Heart left ventricle (tissue), 16 donors: ENCODE measurements at regions not wholly inside any gene's neighbourhood (a gene's known extent, or its start where the extent isn't known, plus 50 kb on each side); places are given as distances from the start of the nearest gene placed in this dataset.

ENCODE experiments used
- ATAC-seq, 4 donors: fragments of 200-7000 bp; cut with Tn5 transposase; one replicate each; pipeline ENCODE4 v1.9.1; 2020 to 2022; ENCODE audit warnings: moderate library complexity in 4 of 4, mild to moderate bottlenecking in 3 of 4, moderate number of reproducible peaks in 1 of 4
- DNase-seq, 5 donors: peaks; one replicate each; pipeline ENCODE4 v3.0.0-alpha.2; 2020
- H3K27ac ChIP-seq, 12 donors: fragments of 200-600 bp; sonication (generic) in 4 of 12; one replicate each; pipeline versions ENCODE4 v1.5.0 to v1.8.0; 2016 to 2022; ENCODE audit warnings: mild to moderate bottlenecking in 2 of 12
- H3K27me3 ChIP-seq, 9 donors: fragments of 200-600 bp; sonication (generic) in 2 of 9; one replicate each; pipeline versions ENCODE4 v1.5.1 to v1.8.0; 2016 to 2022; ENCODE audit warnings: mild to moderate bottlenecking in 3 of 9
- H3K36me3 ChIP-seq, 9 donors: fragments of 200-600 bp; sonication (generic) in 2 of 9; one replicate each; pipeline versions ENCODE4 v1.5.0 to v1.8.0; 2018 to 2022; ENCODE audit warnings: mild to moderate bottlenecking in 2 of 9
- H3K4me1 ChIP-seq, 12 donors: fragments of 200-600 bp; sonication (generic) in 4 of 12; one replicate each; pipeline versions ENCODE4 v1.5.0 to v1.8.0; 2016 to 2022; ENCODE audit warnings: mild to moderate bottlenecking in 3 of 12
- H3K4me3 ChIP-seq, 12 donors: fragments of 200-600 bp; sonication (generic) in 4 of 12; one replicate each; pipeline versions ENCODE4 v1.5.0 to v1.8.0; 2017 to 2022; ENCODE audit warnings: mild to moderate bottlenecking in 9 of 12, moderate library complexity in 4 of 12
- H3K9me3 ChIP-seq, 12 donors: fragments of 200-600 bp; sonication (generic) in 4 of 12; one replicate each; pipeline versions ENCODE4 v1.5.0 to v1.8.0; 2016 to 2022; ENCODE audit warnings: mild to moderate bottlenecking in 1 of 12
- CTCF ChIP-seq, 12 donors: fragments of 200-600 bp; sonication (generic) in 4 of 12; IDR thresholded peaks; one replicate each; pipeline versions ENCODE4 v1.5.0 to v1.8.0; 2018 to 2022; ENCODE audit warnings: antibody characterized with exemption in 12 of 12, mild to moderate bottlenecking in 5 of 12
- POLR2A ChIP-seq, 2 donors: fragments of 450-650 bp; IDR thresholded peaks; one replicate each; pipeline ENCODE4 v1.6.1; 2017; ENCODE audit warnings: antibody characterized with exemption in 2 of 2, mild to moderate bottlenecking in 2 of 2, moderate library complexity in 2 of 2
- WGBS, 4 donors: extraction: QIAGEN DNeasy Blood & Tissue Kit in 2 of 4; methylation state at CpG; one replicate each; pipeline versions ENCODE4 v1.1.5 to v1.1.7; 2013 to 2018; 5-methylcytosine and 5-hydroxymethylcytosine counted together
- intact Hi-C, 10 donors: fragments of 100-400 bp; cut with DNase I; formaldehyde crosslinking; loops; one replicate each; pipeline versions ENCODE4 v1.11.1 to v1.14.2; 2022
- donor health status: ischemic (EF 13 %, LVEDD 7.1; RV severe dilation, severe dysfunction).
- donor health status: healthy with polysubstance abuse.
- donor health status: DM: no; HTN: yes; CAD: no.
- donor health status: DM: no; HTN: no; CAD: no.
- donor health status: ischemic (EF 25% LVEDD 6.9; RV normal size, moderate dysfunction).
- donor health status: ischemic (EF 25% LVEDD 5.7; RV mildly dilated, moderate dysfunction).
- donor health status: healthy.
- donor health status: DM: yes; HTN: yes; CAD: no.
- donor health status: ischemic (EF 35%, LVEDD 5.7; RV mildly dilated, moderate dysfunction).
- donor health status: nonischemic (EF 11% LVEDD 7.7; RV severe dilation, severe dysfunction).
- donor health status: DM: yes; HTN: yes; CAD: no.
- donor health status: PGD.
- donor health status: ischemic (EF 29% LVEDD 5.4; RV normal size, mild dysfunction).
- donor health status: nonischemic (EF 23%, LVEDD 6.1; RV moderate dilation, normal function).

- Histone ChIP-seq H3K4me3 (no peak overlapping the region), H3K36me3 (no peaks in the 10 kb centered on the region), H3K27me3 (no peaks in the 10 kb centered on the region), H3K9me3 (no peaks in the 10 kb centered on the region), H3K4me1 (no peaks in the 10 kb centered on the region), H3K27ac (no peak overlapping the region)
- ATAC-seq (no peak), DNase-seq (no peak)
- no peak for TF ChIP-seq CTCF (IDR thresholded peaks at IDR 0.05)
- no peak for TF ChIP-seq POLR2A (IDR thresholded peaks at IDR 0.05)
- WGBS, 4 donors = 74 to 81% methylated on average over 5 of the region's 5 CpGs; no CpG with 5 or more reads in 2 of the 4 donors
- intact Hi-C loops = no loop called here
These were observed 699.2 kb upstream of the TSPY4 start for GRCh38 chrY:8638111-8638510.

- WGBS, 4 donors = 73 to 78% methylated on average over 3 of the region's 3 CpGs; no CpG with 5 or more reads in 2 of the 4 donors
- no peak overlapping the region for H3K27ac ChIP-seq
- no peaks in the 10 kb centered on the region for H3K36me3 ChIP-seq
- no peaks in the 10 kb centered on the region for H3K9me3 ChIP-seq
- TF ChIP-seq CTCF (IDR thresholded peaks at IDR 0.05) = no peak
- TF ChIP-seq POLR2A (IDR thresholded peaks at IDR 0.05) = no peak
- H3K4me3 ChIP-seq = no peak overlapping the region
- ATAC-seq (no peak), DNase-seq (no peak)
- intact Hi-C loops = loop anchor here in 1 of 10 donors (10.0 kb wide), 1 partner anchor 60 kb away; no protein-coding TSS in a partner anchor
- H3K4me1 ChIP-seq = no peaks in the 10 kb centered on the region
- no peaks in the 10 kb centered on the region for H3K27me3 ChIP-seq
These were observed 692.3 kb upstream of the TSPY4 start for GRCh38 chrY:8644926-8645325.

GRCh38 chrY:8652445-8652844, 684.8 kb upstream of the TSPY4 start:
- H3K27ac ChIP-seq = no peak overlapping the region
- intact Hi-C loops = no loop called here
- no peaks in the 10 kb centered on the region for H3K9me3 ChIP-seq
- no peaks in the 10 kb centered on the region for H3K27me3 ChIP-seq
- no peaks in the 10 kb centered on the region for H3K4me1 ChIP-seq
- H3K36me3 ChIP-seq = no peaks in the 10 kb centered on the region
- no peak overlapping the region for H3K4me3 ChIP-seq
- WGBS, 4 donors = 11 to 27% methylated on average over 1 of the region's 1 CpG; no CpG with 5 or more reads in 2 of the 4 donors
- TF ChIP-seq CTCF (IDR thresholded peaks at IDR 0.05) (no peak), POLR2A (IDR thresholded peaks at IDR 0.05) (no peak)
- DNase-seq (no peak), ATAC-seq (no peak)

GRCh38 chrY:8655017-8655416, 682.2 kb upstream of the TSPY4 start:
- Histone ChIP-seq H3K4me1 (no peaks in the 10 kb centered on the region), H3K4me3 (no peak overlapping the region), H3K9me3 (no peaks in the 10 kb centered on the region), H3K27me3 (no peaks in the 10 kb centered on the region), H3K27ac (no peak overlapping the region), H3K36me3 (no peaks in the 10 kb centered on the region)
- no peak for ATAC-seq
- TF ChIP-seq POLR2A (IDR thresholded peaks at IDR 0.05) (no peak), CTCF (IDR thresholded peaks at IDR 0.05) (no peak)
- DNase-seq = no peak
- intact Hi-C loops = no loop called here
